GM21526 (cell line): ENCODE measurements at regions not wholly inside any gene's neighbourhood (a gene's known extent, or its start where the extent isn't known, plus 50 kb on each side); places are given as distances from the start of the nearest gene placed in this dataset.

Source experiments
- ATAC-seq: cut with Tn5 transposase; IDR thresholded peaks from one replicate; pipeline ENCODE4 v1.9.1; 2021; ENCODE audit warnings: moderate library complexity; ENCODE audit not compliant: unreplicated experiment, low FRiP score

- no peak for ATAC-seq
These were observed 2330.1 kb downstream of the PCDH9 start for GRCh38 chr13:64900039-64900438.

- no peak for ATAC-seq
These were observed 2345.2 kb downstream of the PCDH9 start for GRCh38 chr13:64884976-64885375.

- ATAC-seq, result no peak
These were observed 2353.0 kb downstream of the PCDH9 start for GRCh38 chr13:64877176-64877575.

GRCh38 chr13:64871742-64872141 is 2358.4 kb downstream of the PCDH9 start:
- no peak for ATAC-seq

GRCh38 chr13:64869539-64869938 is 2360.6 kb downstream of the PCDH9 start:
- no peak for ATAC-seq

- no peak for ATAC-seq
These were observed 2362.3 kb downstream of the PCDH9 start for GRCh38 chr13:64867856-64868255.

GRCh38 chr13:64866331-64866730 is 2363.8 kb downstream of the PCDH9 start:
- no peak for ATAC-seq

GRCh38 chr13:64855506-64855905 is 2374.6 kb downstream of the PCDH9 start:
- ATAC-seq, result no peak

- ATAC-seq, result no peak
These were observed 2380.1 kb downstream of the PCDH9 start for GRCh38 chr13:64850017-64850416.

GRCh38 chr13:64849196-64849595 is 2380.9 kb downstream of the PCDH9 start:
- ATAC-seq, result no peak

GRCh38 chr13:64847767-64848166 is 2382.4 kb downstream of the PCDH9 start:
- ATAC-seq, result no peak

GRCh38 chr13:64845110-64845509 is 2385.0 kb downstream of the PCDH9 start:
- no peak for ATAC-seq

- ATAC-seq, result no peak
These were observed 2411.1 kb downstream of the PCDH9 start for GRCh38 chr13:64819081-64819480.

- ATAC-seq, result no peak
These were observed 2412.4 kb downstream of the PCDH9 start for GRCh38 chr13:64817691-64818090.

- no peak for ATAC-seq
These were observed 2419.4 kb downstream of the PCDH9 start for GRCh38 chr13:64810750-64811149.

GRCh38 chr13:64808704-64809103 is 2421.4 kb downstream of the PCDH9 start:
- ATAC-seq, result no peak

GRCh38 chr13:64801768-64802167 is 2428.4 kb downstream of the PCDH9 start:
- ATAC-seq, result no peak

GRCh38 chr13:64798422-64798821 is 2431.7 kb downstream of the PCDH9 start:
- ATAC-seq, result no peak

- no peak for ATAC-seq
These were observed 2436.5 kb downstream of the PCDH9 start for GRCh38 chr13:64793592-64793991.

- no peak for ATAC-seq
These were observed 2437.0 kb downstream of the PCDH9 start for GRCh38 chr13:64793131-64793530.

GRCh38 chr13:64791373-64791772 is 2438.8 kb downstream of the PCDH9 start:
- no peak for ATAC-seq

- no peak for ATAC-seq
These were observed 2447.7 kb downstream of the PCDH9 start for GRCh38 chr13:64782466-64782865.

GRCh38 chr13:64778002-64778401 is 2452.1 kb downstream of the PCDH9 start:
- no peak for ATAC-seq
